ENCODE measurements at regions not wholly inside any gene's neighbourhood (a gene's known extent, or its start where the extent isn't known, plus 50 kb on each side); places are given as distances from the start of the nearest gene placed in this dataset.

DNA sequence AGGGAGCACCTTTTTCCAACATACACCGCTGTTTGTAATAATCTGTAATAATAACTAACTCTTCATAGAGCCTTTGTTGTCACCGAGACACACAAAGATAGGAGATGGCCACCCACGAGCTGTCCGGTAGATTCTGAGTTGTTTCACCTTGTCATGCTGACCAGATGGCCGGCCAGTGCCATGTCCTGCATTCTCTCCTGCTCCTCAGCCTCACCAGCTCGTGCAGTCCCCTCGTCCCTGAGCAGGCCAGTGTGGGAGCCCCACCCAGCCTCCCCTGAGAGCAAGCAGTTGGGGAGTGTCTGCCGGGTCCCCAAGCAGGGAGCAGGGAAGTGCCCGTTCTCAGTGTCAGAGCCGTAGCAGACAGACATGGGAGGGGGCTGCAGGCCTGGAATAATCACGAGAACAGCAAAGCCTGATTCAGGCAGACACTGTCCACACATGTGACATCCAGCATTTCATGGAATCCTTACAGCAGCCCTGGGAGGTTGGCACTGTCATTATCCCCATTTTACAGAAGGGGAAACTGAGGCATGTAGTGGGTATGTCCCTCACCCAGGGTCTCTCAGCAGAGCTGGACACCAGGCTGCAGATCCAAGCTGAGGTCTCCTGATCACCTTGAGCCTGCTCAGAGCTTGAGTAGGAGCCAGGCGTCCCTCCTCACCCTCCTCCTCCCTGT lies 178.5 kb upstream of the CIBAR2 start:
- no peak for DNase-seq (ENCODE audit: low read depth)

DNA sequence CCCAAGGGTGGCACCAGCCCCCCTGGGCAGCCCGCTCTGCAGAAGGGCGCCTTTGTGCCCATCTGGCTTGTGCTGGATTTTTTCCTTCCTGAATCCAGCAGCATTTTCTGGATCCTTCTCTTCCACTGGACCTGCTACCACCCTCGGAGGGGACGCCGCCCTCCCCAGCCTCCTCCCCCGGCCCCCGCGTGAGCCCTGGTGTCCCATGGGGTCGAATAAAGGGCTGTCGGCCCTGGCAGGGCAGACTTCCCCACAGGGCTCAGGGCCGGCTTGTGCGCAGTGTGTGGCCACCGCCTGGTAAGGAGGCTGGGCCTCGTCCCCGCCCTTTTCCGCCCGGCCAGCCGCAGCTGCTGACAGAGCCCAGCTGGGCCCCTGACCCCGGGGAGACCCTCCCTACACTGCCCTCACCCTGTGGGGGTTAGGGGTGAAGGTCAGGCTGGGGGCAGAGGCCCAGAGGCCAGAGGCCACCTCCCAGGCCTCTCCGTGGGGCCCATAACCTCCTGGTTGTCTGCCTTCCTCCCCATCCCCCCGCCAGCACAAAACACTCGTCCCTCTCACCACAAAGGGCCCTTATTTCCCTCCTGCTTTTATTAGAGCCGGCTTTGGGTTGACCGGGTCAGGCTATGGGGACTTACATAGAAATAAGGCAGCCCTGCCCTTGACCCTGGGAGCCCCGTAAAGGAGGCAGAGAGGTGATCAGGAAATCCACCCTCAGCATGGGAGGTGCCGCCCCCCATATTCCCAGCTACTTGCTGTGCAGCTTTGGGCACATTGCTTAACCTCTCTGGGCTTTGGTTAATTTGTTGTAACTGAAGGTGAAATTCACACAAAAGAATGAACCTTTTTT lies 179.3 kb upstream of the CIBAR2 start:
- DNase-seq (ENCODE audit: low read depth): no peak

DNA sequence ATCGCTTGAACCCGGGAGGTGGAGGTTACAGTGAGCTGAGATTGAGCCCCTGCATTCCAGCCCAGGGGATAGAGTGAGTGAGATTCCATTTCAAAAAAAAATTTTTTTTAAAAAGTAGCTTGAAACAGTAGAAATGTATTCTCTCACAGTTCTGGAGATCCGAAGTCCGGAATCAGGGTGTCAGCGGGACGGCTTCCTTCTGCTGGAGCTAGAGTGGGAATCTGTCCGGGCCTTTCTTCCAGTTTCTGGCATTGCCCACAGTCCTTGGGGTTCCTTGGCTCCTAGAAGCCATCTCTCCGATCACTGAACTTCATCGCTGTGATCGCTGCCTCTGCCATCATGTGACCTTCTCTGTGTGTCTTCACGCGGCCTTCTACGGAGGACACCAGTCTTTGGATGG lies 181.2 kb upstream of the CIBAR2 start:
- DNase-seq (ENCODE audit: low read depth): no peak

DNA sequence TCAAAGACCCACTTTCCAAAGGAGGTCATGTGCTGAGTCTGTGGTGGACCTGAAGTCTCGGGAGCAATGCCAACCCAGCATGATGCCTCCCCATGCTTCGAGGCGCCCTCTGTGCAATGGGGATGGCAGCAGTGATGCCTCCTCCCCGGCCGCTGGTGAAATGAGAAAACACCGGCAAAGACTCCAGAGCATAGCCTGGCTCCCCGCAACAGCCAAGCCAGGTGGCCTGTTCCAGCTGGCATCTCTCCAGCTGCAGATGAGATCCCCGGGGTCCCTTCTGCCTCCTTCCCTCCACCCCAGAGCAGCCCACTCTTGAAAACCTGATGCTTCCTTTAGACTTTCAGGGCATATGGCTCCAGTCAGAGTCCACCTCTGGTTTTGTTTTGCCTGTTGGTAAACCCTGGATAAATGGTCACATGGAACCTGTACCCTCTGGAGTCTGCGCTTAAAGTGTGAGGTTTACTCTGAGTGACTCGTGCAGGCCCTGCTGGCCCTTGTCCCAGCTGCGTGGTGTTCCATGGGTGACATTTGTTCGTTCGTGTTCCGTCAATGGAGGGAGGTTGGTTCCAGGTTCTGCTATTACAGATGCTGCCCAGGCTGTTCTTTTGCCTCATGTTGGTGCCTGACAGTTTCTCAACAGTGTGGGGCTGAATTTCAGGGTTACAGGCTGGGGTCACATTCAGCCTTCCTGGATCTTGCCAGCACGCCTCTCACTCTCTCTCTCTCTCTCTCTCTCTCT lies 181.8 kb upstream of the CIBAR2 start:
- no peak for DNase-seq (ENCODE audit: low read depth)

DNA sequence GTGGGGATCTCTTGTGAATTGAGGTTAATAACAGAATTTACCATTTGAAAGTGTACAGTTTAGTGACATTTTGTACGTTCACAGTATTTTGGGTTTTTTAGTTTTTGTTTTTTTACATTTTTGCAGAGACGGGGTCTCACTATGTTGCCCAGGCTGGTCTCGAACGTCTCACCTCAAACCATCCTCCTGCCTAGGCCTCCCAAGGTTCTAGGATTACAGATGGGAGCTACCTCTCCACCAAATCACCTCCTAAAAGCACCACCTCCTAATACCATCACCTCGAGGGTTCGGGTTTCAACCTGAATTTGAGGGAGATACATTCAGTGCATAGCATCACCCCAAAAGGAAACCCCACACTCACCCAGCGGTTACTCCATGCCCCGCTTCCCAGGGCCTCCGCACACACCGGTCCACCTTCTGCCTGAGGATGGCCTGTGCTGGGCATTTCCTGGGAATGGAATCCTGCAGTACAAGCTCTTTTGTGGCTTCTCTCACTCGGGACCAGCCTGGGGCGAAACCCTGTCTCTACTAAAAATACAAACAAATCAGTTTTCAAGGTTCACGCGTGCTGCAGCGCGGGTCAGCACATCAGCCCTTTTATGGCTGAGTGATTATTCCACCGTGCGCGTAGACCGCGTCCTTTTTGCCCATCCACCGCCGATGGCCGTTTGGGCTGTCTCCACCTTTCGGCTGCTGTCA lies 182.7 kb upstream of the CIBAR2 start:
- no peak for DNase-seq (ENCODE audit: low read depth)

DNA sequence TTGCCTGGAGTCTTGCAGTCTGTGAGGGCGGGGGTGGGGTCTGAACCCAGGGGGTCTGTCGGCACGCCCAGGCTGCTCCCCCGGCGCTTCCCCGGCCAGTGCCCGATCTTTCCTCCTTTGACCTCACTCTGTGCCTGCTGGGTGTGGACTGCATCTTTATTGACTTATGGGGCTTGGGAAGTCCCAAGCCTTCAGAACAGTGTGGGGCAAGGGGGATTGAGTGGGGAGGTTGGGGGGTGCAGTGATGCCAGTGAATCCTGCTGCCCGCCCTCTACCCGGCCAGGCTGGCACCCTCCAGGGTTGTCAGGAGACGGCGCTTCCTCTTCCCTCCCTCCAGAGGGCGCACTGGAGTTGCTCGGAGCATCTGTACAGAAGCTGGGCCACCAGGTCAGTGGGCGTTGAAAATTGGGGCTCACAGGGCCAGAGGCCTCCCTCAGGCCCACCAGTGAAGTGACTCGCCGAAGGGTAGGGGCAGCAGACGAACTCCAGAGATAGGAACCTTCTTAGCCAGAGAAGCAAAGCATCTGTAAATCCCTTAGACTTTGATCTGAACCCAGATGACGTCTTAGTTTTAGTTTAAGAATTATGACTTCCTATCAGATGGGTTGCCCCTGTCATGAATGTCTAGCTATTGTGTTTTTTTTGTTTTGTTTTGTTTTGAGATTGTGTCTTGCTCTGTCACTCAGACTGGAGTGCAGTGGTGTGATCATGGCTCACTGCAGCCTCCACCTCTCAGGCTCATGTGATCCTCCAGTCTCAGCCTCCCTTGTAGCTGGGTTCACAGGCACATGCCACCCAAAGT lies 184.8 kb upstream of the CIBAR2 start:
- DNase-seq (ENCODE audit: low read depth): peak; percentile 30

DNA sequence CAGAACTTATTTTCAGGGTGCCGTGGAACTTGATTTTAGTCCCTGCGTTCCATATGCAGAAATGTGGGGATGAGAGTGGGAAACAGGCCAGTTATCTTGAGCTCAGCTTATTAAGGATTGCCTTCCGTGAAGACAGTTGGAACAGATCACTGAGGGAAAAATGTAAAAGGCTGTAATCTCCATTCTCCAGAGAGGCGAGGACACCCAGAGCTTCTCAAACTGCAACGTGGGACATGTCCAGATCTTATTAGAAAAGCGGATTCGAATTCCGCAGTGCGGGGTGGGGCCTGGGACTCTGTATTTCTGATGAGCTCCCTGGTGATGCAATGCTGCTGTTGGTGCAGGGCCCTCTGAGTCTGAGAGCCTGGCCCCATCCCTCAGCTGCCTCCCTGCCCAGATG lies 185.6 kb upstream of the CIBAR2 start:
- DNase-seq (ENCODE audit: low read depth): no peak

DNA sequence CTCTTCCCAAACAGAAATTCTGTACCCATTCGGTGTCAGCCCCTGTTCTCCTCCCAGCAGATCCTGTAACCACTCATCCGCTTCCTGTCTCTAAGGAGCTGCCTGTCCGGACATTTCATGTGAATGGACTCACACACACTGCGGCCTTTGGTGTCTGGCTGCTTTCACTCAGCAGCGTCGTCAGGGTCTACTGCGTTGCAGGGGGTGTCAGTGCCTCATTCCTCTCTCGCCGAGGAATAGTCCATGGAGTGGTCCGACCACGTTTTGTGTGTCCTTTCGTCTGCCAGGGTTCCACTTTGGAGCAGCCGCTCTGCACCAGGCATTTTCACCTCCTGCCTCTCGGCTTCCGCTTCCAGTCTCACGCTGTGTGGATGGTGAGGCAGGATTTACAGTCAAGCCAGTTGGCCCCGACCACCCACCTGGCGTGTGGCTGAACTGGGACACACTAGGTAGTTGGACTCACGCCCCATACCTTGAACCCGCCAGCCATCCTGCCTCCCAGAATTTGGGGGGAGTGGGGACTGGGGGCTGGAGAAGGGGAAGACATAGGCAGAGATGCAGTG lies 188.2 kb upstream of the CIBAR2 start:
- DNase-seq (ENCODE audit: low read depth): no peak

DNA sequence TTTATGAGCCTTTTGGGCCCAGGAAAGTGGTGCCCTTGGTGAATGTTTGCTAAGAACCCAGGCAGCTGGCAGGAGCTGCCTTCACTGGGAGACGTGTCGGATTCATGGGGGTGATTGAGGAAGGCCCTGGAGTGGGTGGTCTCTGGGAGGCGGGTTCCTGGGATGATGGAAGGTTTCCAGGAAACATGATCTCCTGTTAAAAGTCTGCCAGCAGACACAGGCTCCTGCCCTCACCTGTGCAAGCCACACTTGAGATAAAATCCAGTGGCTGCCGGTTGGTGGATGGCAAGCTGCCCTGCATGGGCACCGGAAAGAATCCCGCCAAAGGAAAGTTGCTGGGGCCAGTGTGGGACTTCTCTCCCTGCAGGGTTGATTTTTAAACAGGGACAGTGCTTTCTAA lies 189.0 kb upstream of the CIBAR2 start:
- no peak for DNase-seq (ENCODE audit: low read depth)

DNA sequence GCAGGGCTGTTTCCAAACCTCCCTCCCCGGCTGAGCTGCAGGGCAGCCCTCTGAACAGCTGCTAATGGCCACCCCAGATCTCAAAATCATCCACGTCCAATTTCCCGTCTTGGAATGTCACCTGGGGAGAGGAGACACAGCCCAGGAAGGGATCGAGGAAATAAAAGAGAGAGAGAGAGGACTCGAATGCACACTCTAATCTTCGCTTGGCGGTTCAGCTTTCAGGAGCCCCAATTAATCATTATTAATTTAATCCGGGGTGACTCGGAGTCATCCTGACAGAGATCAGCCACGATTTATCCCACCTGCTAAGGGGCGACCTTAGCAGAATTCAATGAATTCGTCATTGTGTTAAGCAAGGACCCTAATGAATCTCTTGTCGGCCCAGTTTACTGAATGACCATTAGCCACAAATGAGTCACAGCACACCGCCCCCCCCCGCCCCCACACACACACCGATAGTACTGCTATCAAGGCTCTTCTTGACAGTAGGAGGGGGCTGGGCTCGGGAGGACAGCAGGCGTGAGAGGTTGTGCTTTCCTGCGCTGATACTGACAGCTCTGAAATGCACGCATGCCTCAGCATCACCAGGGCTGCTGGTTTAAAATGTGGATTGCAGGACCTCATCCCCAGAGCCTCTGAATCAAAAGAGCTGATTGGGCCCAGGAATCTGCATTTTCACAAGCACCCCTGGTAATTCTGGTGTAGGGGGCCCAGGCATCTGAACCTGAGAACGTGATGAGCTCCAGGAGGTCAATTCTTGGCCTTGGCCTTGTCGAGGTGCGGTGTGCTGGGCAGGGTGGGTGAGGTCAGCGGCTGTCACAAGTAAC lies 190.0 kb upstream of the CIBAR2 start:
- DNase-seq (ENCODE audit: low read depth): no peak

DNA sequence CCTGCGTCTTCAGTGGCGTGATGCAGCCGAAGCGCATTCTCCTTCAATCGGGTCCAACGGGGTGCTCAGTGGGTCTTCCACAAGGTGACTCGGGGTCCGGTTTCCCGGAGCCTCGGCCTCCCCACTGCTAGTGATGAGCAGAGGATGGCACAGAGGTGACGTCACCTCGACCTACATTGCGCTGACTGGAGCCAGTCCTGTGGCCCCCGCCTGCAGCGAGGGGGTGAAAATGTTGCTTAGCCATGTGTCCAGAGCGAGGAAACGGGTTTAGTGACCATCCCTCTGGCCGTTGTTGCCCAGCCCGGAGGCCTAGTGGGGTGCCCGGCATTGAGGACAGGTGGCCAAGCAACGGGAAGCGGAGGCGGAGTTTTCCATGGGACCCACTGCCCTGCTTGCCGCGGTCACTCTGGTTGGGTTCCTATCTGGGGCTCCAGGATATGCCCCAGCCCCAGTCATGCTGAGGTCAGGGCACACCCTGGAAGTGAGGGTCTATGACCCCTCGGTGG lies 190.6 kb upstream of the CIBAR2 start:
- DNase-seq (ENCODE audit: low read depth): no peak

DNA sequence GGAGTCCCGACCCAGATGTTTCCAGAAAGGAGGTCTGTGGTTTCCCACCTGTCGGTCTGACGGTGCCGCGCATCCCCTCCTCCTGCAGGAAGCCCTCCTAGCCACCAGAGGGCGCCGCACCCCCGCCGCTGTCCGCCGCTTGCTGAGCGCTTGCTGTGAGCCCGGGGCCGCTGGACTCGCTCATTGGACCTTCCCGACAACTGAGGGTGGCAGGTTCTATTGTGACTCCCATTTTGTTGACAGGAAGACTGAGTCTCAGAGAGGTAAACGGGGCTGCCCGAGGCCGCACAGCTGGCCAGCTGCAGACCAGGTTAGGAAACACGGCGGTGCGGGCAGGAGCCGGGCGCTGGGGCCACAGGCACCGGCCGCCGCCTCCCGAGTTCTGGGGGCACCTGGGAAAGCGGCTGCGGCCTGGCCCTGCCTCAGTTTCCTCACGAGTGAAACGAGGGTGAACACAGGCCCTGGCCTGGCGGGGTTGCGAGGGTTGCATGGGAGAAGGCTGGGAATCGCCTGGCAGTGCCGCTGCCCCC lies 191.1 kb upstream of the CIBAR2 start:
- DNase-seq (ENCODE audit: low read depth): no peak

DNA sequence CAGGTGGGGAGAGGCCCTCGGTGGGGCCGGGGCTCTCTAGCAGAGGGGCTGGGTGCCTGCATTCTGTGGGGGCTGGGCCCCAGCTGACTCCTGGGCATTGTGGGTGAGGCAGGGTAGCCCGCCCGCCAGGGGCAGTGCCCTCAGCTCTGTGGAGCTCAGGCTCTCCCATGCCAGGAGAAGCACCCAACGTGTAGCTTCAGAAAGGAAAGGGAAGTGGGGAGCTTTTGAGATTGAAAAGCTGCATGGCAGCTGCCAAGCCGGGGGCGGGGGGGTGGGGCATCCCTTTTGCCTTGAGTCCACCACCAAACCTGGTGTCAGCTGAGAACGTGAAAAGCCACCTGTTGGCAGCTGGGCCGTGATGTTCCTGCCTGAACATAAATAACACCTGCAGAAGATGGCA lies 192.1 kb upstream of the CIBAR2 start:
- no peak for DNase-seq (ENCODE audit: low read depth)

DNA sequence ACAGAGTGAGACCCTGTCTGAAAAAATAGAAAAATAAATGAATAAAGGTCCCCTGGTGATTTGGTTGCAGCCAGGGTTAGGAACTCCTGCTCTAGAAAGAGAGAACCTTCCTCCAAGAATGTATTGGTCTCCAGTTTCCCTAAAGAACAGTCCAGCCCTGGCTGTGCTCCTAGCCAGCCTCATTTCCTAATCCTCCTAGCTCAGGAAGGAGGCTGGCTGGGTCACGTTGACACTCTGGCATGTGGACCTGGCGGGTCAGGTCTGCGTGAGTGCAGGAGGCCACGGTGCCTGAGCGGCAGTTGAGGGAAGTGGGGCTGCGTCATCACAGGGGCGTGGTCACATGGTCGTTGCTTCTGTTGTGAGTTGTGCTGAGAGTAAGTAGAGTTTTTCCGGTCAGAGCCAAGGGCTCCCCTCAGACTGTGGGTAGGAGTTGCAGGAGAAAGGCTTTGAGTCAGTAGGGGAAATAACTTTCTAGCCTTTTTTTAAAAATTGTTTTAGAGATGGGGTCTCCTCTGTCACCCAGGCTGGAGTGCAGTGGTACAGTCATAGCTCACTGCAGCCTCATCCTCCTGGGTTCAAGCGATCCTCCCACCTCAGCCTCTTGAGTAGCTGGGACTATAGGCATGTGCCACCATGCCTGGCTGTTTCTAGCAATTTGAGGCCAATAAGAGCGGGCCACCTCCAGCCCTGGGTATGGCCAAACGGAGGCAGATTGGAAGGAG lies 194.0 kb upstream of the CIBAR2 start:
- DNase-seq (ENCODE audit: low read depth): no peak

DNA sequence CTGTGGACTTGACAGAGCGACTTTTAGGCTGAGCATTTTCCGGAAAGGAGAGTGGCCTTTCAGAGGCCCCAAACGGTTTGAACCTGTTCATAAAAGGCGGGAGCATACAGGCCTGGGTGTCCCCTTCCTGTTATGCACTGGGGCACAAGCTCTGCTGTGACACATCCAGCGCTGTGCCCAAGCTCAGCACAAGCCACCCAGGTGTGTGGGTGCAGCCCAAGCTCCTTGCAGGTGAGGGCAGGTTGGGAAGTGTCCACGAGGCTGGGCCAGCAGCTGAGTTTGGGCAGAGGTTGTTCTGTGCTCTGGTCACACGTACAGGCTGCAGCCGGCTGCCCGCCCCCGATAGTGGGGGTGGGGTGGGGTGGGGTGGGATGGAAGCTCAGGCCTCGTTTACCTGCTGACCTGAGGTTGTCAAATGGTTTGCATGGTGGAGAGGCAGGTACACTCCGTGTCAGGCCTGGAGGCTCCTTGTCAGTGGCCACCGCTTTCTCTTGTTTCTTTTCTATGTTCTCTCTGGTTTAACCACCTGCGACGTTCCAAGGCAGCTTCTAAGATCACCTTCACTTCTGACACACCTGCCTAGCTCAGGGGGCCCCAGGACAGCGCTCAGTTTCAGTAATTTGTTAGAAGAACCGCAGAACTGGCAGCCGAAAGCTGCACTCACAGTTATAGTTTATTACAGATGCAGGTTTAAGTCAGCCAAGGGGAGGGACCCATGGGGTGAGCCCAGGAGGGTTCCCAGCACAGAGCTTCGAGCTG lies 194.7 kb upstream of the CIBAR2 start:
- no peak for DNase-seq (ENCODE audit: low read depth)

DNA sequence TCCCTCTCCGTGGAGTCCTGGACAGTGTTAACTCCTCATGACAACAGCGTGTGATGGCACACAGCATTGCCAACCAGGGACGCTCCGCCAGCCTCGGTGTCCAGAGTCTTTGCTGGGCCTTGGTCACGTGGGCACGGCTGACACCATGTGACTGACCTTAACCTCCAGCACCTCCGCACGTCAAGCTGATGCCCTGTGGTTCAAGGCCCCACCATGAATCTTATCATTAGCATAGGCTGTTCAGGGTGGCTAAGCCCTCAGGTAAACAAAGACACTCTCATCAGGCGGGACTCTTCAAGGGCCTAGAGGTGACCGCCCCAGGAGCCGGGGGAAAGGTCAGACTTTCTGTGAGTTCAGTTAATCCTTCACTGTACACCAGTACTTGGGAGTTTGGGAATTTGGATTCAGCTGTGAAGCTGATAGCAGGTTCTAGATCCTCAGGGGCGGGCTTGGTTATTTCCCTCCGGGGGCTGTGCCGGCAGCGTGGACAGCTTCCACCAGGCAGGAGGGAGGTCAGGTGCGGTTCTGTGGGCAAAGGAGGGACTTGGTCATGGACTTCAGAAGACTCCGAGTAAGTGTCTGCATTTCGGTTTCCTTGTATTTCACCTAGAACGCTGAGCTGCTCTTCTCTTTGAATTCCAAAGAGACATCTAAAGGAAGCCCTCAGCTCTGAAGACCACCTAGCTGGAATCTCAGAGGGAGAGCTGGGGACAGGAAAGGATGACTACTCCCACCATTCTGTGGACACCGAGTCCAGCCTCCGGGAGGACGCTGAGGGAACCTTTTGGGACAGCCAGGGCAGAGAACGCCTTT lies 195.5 kb upstream of the CIBAR2 start:
- DNase-seq (ENCODE audit: low read depth): no peak
